Astrocyte (in vitro differentiated cells and primary cell): ENCODE measurements at regions not wholly inside any gene's neighbourhood (a gene's known extent, or its start where the extent isn't known, plus 50 kb on each side); places are given as distances from the start of the nearest gene placed in this dataset.

Source experiments
- EZH2 ChIP-seq: IDR thresholded peaks from 2 replicates; pipeline ENCODE4 v1.6.1; 2012; ENCODE audit warnings: mild to moderate bottlenecking, low read length, inconsistent platforms; ENCODE audit not compliant: insufficient read depth
- TF ChIP-seq, protein P1 (sequence below): IDR thresholded peaks from 2 replicates; pipeline ENCODE4 v1.5.1; 2011; ENCODE audit warnings: low read depth, mild to moderate bottlenecking, inconsistent platforms, low read length, moderate library complexity; ENCODE audit not compliant: insufficient read depth

GRCh38 chr14:48546996-48547395 lies 871.6 kb upstream of the MDGA2 start:
- TF ChIP-seq, protein P1, sequence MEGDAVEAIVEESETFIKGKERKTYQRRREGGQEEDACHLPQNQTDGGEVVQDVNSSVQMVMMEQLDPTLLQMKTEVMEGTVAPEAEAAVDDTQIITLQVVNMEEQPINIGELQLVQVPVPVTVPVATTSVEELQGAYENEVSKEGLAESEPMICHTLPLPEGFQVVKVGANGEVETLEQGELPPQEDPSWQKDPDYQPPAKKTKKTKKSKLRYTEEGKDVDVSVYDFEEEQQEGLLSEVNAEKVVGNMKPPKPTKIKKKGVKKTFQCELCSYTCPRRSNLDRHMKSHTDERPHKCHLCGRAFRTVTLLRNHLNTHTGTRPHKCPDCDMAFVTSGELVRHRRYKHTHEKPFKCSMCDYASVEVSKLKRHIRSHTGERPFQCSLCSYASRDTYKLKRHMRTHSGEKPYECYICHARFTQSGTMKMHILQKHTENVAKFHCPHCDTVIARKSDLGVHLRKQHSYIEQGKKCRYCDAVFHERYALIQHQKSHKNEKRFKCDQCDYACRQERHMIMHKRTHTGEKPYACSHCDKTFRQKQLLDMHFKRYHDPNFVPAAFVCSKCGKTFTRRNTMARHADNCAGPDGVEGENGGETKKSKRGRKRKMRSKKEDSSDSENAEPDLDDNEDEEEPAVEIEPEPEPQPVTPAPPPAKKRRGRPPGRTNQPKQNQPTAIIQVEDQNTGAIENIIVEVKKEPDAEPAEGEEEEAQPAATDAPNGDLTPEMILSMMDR: no peak
- TF ChIP-seq EZH2: no peak
